Endothelial cell of umbilical vein (primary cell): ENCODE measurements at regions not wholly inside any gene's neighbourhood (a gene's known extent, or its start where the extent isn't known, plus 50 kb on each side); places are given as distances from the start of the nearest gene placed in this dataset.

Source experiments
- BruUV-seq: library from RNA; stranded (reverse); fragments of 400-500 nt; replicated peaks from 2 replicates; lab custom pipeline; 2021; lab: Mats Ljungman, UMichigan
- CTCF ChIA-PET: fragments of 300-600, 350-600 bp; sonication (Branson Sonifier 250); formaldehyde crosslinking; loops from one replicate; lab custom pipeline; 2021; ENCODE audit warnings: antibody characterized with exemption, inconsistent platforms; lab: Charles Lee
- POLR2A ChIA-PET: fragments of 300-600, 350-600 bp; sonication (Branson Sonifier 250); formaldehyde crosslinking; loops from one replicate; lab custom pipeline; 2021; ENCODE audit warnings: antibody characterized with exemption, inconsistent platforms; lab: Charles Lee
- DNase-seq: peaks from one replicate; pipeline ENCODE4 v3.0.0-alpha.2; 2011; ENCODE audit warnings: low read depth, low spot score
- FAIRE-seq: peaks from 2 replicates; lab custom pipeline; 2011; peaks lifted over from hg19 to GRCh38; lab: Jason Lieb, UNC
- H2AFZ ChIP-seq: 2 replicates; pipeline ENCODE4 v1.6.0; 2012; ENCODE audit warnings: low read depth, low read length, control low read depth, inconsistent platforms
- H3K27ac ChIP-seq: 2 replicates; pipeline ENCODE4 v1.5.1; 2011; ENCODE audit warnings: low read depth, mild to moderate bottlenecking, control low read depth, low read length, moderate library complexity; ENCODE audit not compliant: insufficient read depth
- H3K27me3 ChIP-seq, 2 experiments: 2 replicates each; pipeline versions ENCODE4 v1.6.0 to v1.6.1; 2011; ENCODE audit warnings: low read length in 2 of 2, mixed read lengths in 1 of 2; ENCODE audit not compliant: control insufficient read depth in 2 of 2, insufficient read depth in 2 of 2
- H3K36me3 ChIP-seq, 2 experiments: 2 replicates in 1 of 2; 3 replicates in 1 of 2; pipeline ENCODE4 v1.5.1; 2011; ENCODE audit warnings: low read length in 2 of 2, mild to moderate bottlenecking in 1 of 2, moderate library complexity in 1 of 2; ENCODE audit not compliant: control insufficient read depth in 2 of 2, insufficient read depth in 2 of 2; ENCODE audit errors: extremely low read depth in 1 of 2
- H3K4me1 ChIP-seq: 3 replicates; pipeline ENCODE4 v1.5.1; 2011; ENCODE audit warnings: mild to moderate bottlenecking, low read length; ENCODE audit not compliant: control insufficient read depth, insufficient read depth; ENCODE audit errors: extremely low read depth
- H3K4me2 ChIP-seq: 2 replicates; pipeline ENCODE4 v1.6.1; 2011; ENCODE audit warnings: low read length, control low read depth, mixed read lengths; ENCODE audit not compliant: insufficient read depth
- H3K4me3 ChIP-seq, 3 experiments: fragments of 200-600 bp in 1 of 3; sonication (generic), shearing (Covaris generic) in 1 of 3; replicated peaks in 1 of 3; 2 replicates each; pipeline ENCODE4 v1.5.1; 2011 to 2016; ENCODE audit warnings: control low read depth in 3 of 3, low read length in 3 of 3, mild to moderate bottlenecking in 2 of 3, inconsistent platforms in 1 of 3, low read depth in 1 of 3, moderate library complexity in 1 of 3; ENCODE audit not compliant: insufficient read depth in 1 of 3
- H3K79me2 ChIP-seq: 2 replicates; pipeline ENCODE4 v1.6.0; 2012; ENCODE audit warnings: low read length, inconsistent platforms; ENCODE audit not compliant: control insufficient read depth, insufficient read depth
- H3K9ac ChIP-seq: replicated peaks from 2 replicates; pipeline ENCODE3; 2011; ENCODE audit warnings: low read length, control low read depth; ENCODE audit not compliant: insufficient read depth; ENCODE audit errors: extremely low read depth
- H3K9me1 ChIP-seq: replicated peaks from 3 replicates; pipeline ENCODE4 v1.6.0; 2011; ENCODE audit warnings: mild to moderate bottlenecking, low read length; ENCODE audit not compliant: control insufficient read depth, insufficient read depth; ENCODE audit errors: extremely low read depth
- H3K9me3 ChIP-seq: replicated peaks from 2 replicates; pipeline ENCODE4 v1.5.1; 2012; ENCODE audit warnings: low read length, inconsistent platforms; ENCODE audit not compliant: control insufficient read depth, insufficient read depth
- H4K20me1 ChIP-seq: replicated peaks from 2 replicates; pipeline ENCODE3; 2011; ENCODE audit warnings: mild to moderate bottlenecking, low read length; ENCODE audit not compliant: control insufficient read depth, insufficient read depth; ENCODE audit errors: extremely low read depth
- CTCF ChIP-seq, 2 donors: IDR thresholded peaks; 1 replicate in 1 of 2; 2 replicates in 1 of 2; pipeline ENCODE4 v1.5.1; 2011; ENCODE audit warnings: low read length in 2 of 2, mild to moderate bottlenecking in 2 of 2, moderate library complexity in 2 of 2, control low read depth in 1 of 2, inconsistent platforms in 1 of 2, low read depth in 1 of 2; ENCODE audit not compliant: insufficient read depth in 1 of 2; ENCODE audit errors: extremely low read depth in 1 of 2
- EZH2 ChIP-seq: IDR thresholded peaks from 2 replicates; pipeline ENCODE4 v1.6.1; 2012; ENCODE audit warnings: borderline replicate concordance, low read depth, mild to moderate bottlenecking, moderate library complexity, low read length, inconsistent platforms; ENCODE audit not compliant: severe bottlenecking
- FOS ChIP-seq: IDR thresholded peaks from 2 replicates; pipeline ENCODE4 v1.6.1; 2011; ENCODE audit warnings: mild to moderate bottlenecking, low read length, moderate library complexity, borderline replicate concordance; ENCODE audit not compliant: insufficient read depth
- GATA2 ChIP-seq: IDR thresholded peaks from 2 replicates; pipeline ENCODE4 v1.7.0; 2011; ENCODE audit warnings: low read depth, mild to moderate bottlenecking, moderate library complexity, mixed read lengths, low read length; ENCODE audit not compliant: insufficient read length, insufficient read depth
- JUN ChIP-seq: IDR thresholded peaks from 2 replicates; pipeline ENCODE4 v1.6.1; 2011; ENCODE audit warnings: borderline replicate concordance, low read depth; ENCODE audit not compliant: insufficient read length, insufficient read depth
- MYC ChIP-seq: IDR thresholded peaks from one replicate; pipeline ENCODE4 v1.6.1; 2011; ENCODE audit warnings: mild to moderate bottlenecking, low read depth, low read length
- POLR2A ChIP-seq: IDR thresholded peaks from 2 replicates; pipeline ENCODE4 v1.6.1; 2012; ENCODE audit warnings: low read depth, mild to moderate bottlenecking, control low read depth, low read length
- POLR2AphosphoS5 ChIP-seq: IDR thresholded peaks from 2 replicates; pipeline ENCODE4 v1.6.1; 2012; ENCODE audit warnings: low read depth, mild to moderate bottlenecking, control low read depth, low read length, moderate library complexity; ENCODE audit not compliant: insufficient read depth
- dilution Hi-C: fragments of 300-500 bp; cut with MboI; formaldehyde crosslinking; loops from one replicate; pipeline ENCODE4 v1.15.0; 2019; ENCODE audit warnings: low sequenced_read_pairs; ENCODE audit not compliant: extremely low pct_ligation_motif_present
- intact Hi-C: fragments of 100-400 bp; cut with micrococcal nuclease; formaldehyde crosslinking; loops from one replicate; pipeline ENCODE4 v1.10.0; 2022

- H3K79me2 ChIP-seq = no peaks in the 10 kb centered on the region
- ChIA-PET CTCF (interaction anchor here (1.0 to 1.2 kb wide), 2 partner anchors 13 to 41 kb away, joined by 3 to 4 read pairs; no protein-coding TSS in a partner anchor), POLR2A (no interaction called here)
- no peaks in the 10 kb centered on the region for H3K9me3 ChIP-seq
- H3K4me2 ChIP-seq = no peak overlapping the region
- no peak for TF ChIP-seq FOS
- TF ChIP-seq POLR2AphosphoS5 = no peak
- no peak for TF ChIP-seq MYC
- H3K4me1 ChIP-seq = no peaks in the 10 kb centered on the region
- DNase-seq (no peak), FAIRE-seq (no peak)
- H3K9me1 ChIP-seq = no peaks in the 10 kb centered on the region
- no peak overlapping the region for H3K27ac ChIP-seq
- H4K20me1 ChIP-seq = no peaks in the 10 kb centered on the region
- H3K36me3 ChIP-seq = no peaks in the 10 kb centered on the region
- no peak overlapping the region for H3K9ac ChIP-seq
- dilution Hi-C loops = no loop called here
- no TSS peak for BruUV-seq
- intact Hi-C loops = no loop called here
- H2AFZ ChIP-seq = no peak overlapping the region
- no peaks in the 10 kb centered on the region for H3K27me3 ChIP-seq
- H3K4me3 ChIP-seq = no peak overlapping the region
Observed at GRCh38 chr22:27197052-27197451, 539.7 kb downstream of the MIAT start.

DNA sequence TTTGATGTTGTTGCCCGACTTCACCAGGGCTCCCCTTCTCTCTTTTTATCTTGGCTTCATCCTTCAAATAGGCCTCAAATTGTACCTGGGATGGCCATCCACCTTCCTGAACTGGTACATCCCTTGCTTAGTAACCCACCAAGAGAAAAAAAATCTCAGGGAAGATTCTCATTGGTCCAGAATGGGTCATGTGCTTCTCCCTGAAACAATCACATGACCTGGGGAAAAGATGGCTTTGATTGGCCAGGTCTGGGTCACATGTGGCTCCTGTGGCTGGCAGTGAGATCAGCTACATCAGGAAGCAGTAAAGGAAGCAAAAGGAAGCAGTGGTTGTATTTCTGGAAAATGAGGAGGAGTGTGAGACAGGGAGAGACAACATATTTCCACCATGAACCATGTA lies 540.2 kb downstream of the MIAT start:
- TF ChIP-seq FOS = no peak
- TF ChIP-seq MYC = no peak
- TF ChIP-seq POLR2A = no peak
- no peak for TF ChIP-seq EZH2
- no peak for TF ChIP-seq CTCF (IDR thresholded peaks at IDR 0.05; ENCODE audit: extremely low read depth in 1 of 2, insufficient read depth in 1 of 2, low read depth in 1 of 2, low read length in 2 of 2)
- no peak for TF ChIP-seq JUN
- no peak for TF ChIP-seq GATA2
- H2AFZ ChIP-seq = no peak overlapping the region
- no peak overlapping the region for H3K27ac ChIP-seq
- POLR2A ChIA-PET = no interaction called here
- H3K36me3 ChIP-seq = no peaks in the 10 kb centered on the region
- H3K9me1 ChIP-seq = no peaks in the 10 kb centered on the region
- dilution Hi-C loops (no loop called here), intact Hi-C loops (no loop called here)
- H3K9ac ChIP-seq = no peak overlapping the region
- H3K27me3 ChIP-seq = no peaks in the 10 kb centered on the region
- peaks cover 4% of the 10 kb centered on the region for H3K4me1 ChIP-seq
- no peaks in the 10 kb centered on the region for H4K20me1 ChIP-seq
- FAIRE-seq (no peak), DNase-seq (no peak)
- BruUV-seq = no TSS peak
- no peaks in the 10 kb centered on the region for H3K79me2 ChIP-seq
- no peaks in the 10 kb centered on the region for H3K9me3 ChIP-seq
- no peak overlapping the region for H3K4me3 ChIP-seq
- CTCF ChIA-PET = no interaction called here
- no peak overlapping the region for H3K4me2 ChIP-seq
